ENCODE measurements at regions not wholly inside any gene's neighbourhood (a gene's known extent, or its start where the extent isn't known, plus 50 kb on each side); places are given as distances from the start of the nearest gene placed in this dataset.

GRCh38 chr6:102387326-102388033, 994.0 kb downstream of the GRIK2 start:
- no peak for TF ChIP-seq CTCF (IDR thresholded peaks at IDR 0.05)
- TF ChIP-seq ZFX (IDR thresholded peaks at IDR 0.05; ENCODE audit: borderline replicate concordance): no peak
- no peak overlapping the region for H3K27ac ChIP-seq

- H3K27ac ChIP-seq: no peak overlapping the region
- TF ChIP-seq ZFX (IDR thresholded peaks at IDR 0.05; ENCODE audit: borderline replicate concordance) (no peak), CTCF (IDR thresholded peaks at IDR 0.05) (no peak)
Observed at GRCh38 chr6:102381203-102381602, 987.7 kb downstream of the GRIK2 start.

DNA sequence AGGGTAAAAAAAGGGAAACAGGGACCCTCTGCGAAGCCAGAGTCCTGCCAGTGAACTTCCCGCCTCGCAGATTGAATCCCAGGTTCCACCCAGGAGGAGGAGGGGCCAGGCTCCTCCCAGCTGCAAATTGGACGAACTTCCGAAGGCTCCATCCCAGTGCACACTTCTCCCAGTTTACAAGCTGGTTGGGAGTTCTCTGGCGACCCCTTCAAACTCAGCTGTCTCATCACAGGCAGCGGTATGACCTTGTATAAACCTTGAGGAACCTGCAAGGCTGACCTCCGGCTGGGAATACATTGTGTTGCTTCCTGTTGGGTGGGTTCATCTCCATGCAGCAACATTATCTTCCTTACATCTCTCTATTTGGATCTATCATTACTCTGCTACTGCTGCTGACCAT, 962.7 kb downstream of the GRIK2 start:
- no peak overlapping the region for H3K27ac ChIP-seq

GRCh38 chr6:102355578-102355977, 962.1 kb downstream of the GRIK2 start:
- H3K27ac ChIP-seq: no peak overlapping the region
- TF ChIP-seq ZFX (IDR thresholded peaks at IDR 0.05; ENCODE audit: borderline replicate concordance) (no peak), CTCF (IDR thresholded peaks at IDR 0.05) (no peak)

More for the DNA sequence above, 962.7 kb downstream of the GRIK2 start:
- TF ChIP-seq ZFX (IDR thresholded peaks at IDR 0.05; ENCODE audit: borderline replicate concordance) (no peak), CTCF (IDR thresholded peaks at IDR 0.05) (no peak)

DNA sequence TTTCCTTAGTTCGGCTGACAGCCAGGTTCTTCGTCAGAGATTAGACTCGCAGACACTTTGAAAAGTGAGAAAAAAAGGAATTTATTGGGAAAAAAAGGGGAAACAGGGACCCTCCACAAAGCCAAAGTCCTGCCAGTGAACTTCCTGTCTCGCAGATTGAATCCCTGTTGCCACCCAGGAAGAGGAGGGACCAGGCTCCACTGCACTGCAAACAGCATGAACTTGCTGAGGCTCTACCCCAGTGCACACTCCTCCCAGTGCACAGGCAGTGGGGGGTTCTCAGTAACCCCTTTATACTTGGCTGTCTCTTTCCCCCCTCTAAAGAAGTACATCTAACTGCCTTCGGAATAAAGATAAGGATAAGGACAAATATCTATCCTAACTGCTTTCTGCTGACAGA, 959.0 kb downstream of the GRIK2 start:
- no peak overlapping the region for H3K27ac ChIP-seq
- TF ChIP-seq ZFX (IDR thresholded peaks at IDR 0.05; ENCODE audit: borderline replicate concordance) (no peak), CTCF (IDR thresholded peaks at IDR 0.05) (no peak)

DNA sequence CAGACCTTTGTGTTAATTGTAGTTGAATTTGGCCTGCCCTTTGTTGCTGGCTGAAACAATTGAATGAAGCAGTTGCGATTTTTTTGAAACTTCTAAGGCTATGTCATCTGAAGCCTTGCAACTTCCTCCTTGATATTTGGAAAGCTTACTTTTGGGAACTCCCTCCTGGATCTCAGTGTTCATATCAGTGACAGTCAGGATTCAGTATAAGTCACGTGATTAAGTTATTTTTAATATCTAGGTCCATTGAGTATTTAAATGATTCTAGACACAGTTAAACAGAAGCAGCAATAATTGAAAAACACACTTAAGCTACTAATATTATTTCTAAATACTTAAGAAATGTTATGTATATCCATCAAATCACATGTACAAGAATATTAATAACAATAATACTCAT, 951.3 kb downstream of the GRIK2 start:
- no peak for TF ChIP-seq ZFX (IDR thresholded peaks at IDR 0.05; ENCODE audit: borderline replicate concordance)
- H3K27ac ChIP-seq: no peak overlapping the region

DNA sequence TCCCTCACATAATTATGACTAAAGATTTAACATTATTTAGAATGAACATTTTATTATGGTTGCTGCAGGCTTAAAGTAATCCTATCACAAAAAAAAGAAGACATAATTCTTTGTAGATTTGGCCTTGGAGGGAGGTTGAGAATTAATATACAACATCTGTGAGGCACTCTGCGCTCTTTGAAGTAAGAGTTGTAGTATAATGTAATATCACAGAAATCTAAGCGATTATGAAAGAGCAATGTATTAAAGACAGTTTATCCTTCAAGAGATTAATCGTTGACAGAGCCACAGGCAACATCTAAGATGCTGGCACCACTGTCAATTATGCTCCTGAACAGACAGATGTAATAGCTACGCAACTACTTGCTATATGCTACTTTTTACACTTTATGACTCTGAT, 946.8 kb downstream of the GRIK2 start:
- H3K27ac ChIP-seq: no peak overlapping the region
- TF ChIP-seq CTCF (IDR thresholded peaks at IDR 0.05): no peak
- TF ChIP-seq ZFX (IDR thresholded peaks at IDR 0.05; ENCODE audit: borderline replicate concordance): no peak

GRCh38 chr6:102333736-102334135, 940.2 kb downstream of the GRIK2 start:
- TF ChIP-seq ZFX (IDR thresholded peaks at IDR 0.05; ENCODE audit: borderline replicate concordance): no peak
- TF ChIP-seq CTCF (IDR thresholded peaks at IDR 0.05): no peak
- no peak overlapping the region for H3K27ac ChIP-seq

All from 22Rv1 (cell line).